GM21723 (cell line): ENCODE measurements at regions not wholly inside any gene's neighbourhood (a gene's known extent, or its start where the extent isn't known, plus 50 kb on each side); places are given as distances from the start of the nearest gene placed in this dataset.
"Not testable (repeated sequence)": the region's sequence is repeated elsewhere in the genome, so short reads cannot be mapped to it uniquely, and the experiment has no call there.

Experiments
- ATAC-seq: cut with Tn5 transposase; IDR thresholded peaks from one replicate; pipeline ENCODE4 v1.9.1; 2021; ENCODE audit warnings: mild to moderate bottlenecking, moderate library complexity; ENCODE audit not compliant: unreplicated experiment

- ATAC-seq, result not testable (repeated sequence)
These were observed 172.1 kb upstream of the AGTR1 start for GRCh38 chr3:148525621-148526020.

GRCh38 chr3:148528024-148528423 lies 169.7 kb upstream of the AGTR1 start:
- ATAC-seq, result no peak

- ATAC-seq, result no peak
These were observed 165.9 kb upstream of the AGTR1 start for GRCh38 chr3:148531836-148532235.

GRCh38 chr3:148532326-148532725 lies 165.4 kb upstream of the AGTR1 start:
- ATAC-seq, result no peak

GRCh38 chr3:148532774-148533173 lies 164.9 kb upstream of the AGTR1 start:
- no peak for ATAC-seq

- no peak for ATAC-seq
These were observed 163.4 kb upstream of the AGTR1 start for GRCh38 chr3:148534089-148534988.

GRCh38 chr3:148535001-148535400 lies 162.7 kb upstream of the AGTR1 start:
- ATAC-seq, result no peak

GRCh38 chr3:148540266-148540665 lies 157.4 kb upstream of the AGTR1 start:
- no peak for ATAC-seq

- no peak for ATAC-seq
These were observed 156.9 kb upstream of the AGTR1 start for GRCh38 chr3:148540851-148541250.

GRCh38 chr3:148546959-148547358 lies 150.7 kb upstream of the AGTR1 start:
- ATAC-seq, result no peak

- ATAC-seq, result no peak
These were observed 145.9 kb upstream of the AGTR1 start for GRCh38 chr3:148551767-148552260.

GRCh38 chr3:148554367-148554766 lies 143.3 kb upstream of the AGTR1 start:
- no peak for ATAC-seq

GRCh38 chr3:148556664-148557063 lies 141.0 kb upstream of the AGTR1 start:
- ATAC-seq, result no peak

GRCh38 chr3:148577579-148577978 lies 120.1 kb upstream of the AGTR1 start:
- not testable (repeated sequence) for ATAC-seq

- ATAC-seq, result no peak
These were observed 115.6 kb upstream of the AGTR1 start for GRCh38 chr3:148582126-148582525.

GRCh38 chr3:148583793-148584192 lies 113.9 kb upstream of the AGTR1 start:
- no peak for ATAC-seq

- no peak for ATAC-seq
These were observed 113.3 kb upstream of the AGTR1 start for GRCh38 chr3:148584438-148584837.

- ATAC-seq, result no peak
These were observed 111.9 kb upstream of the AGTR1 start for GRCh38 chr3:148585671-148586379.

- ATAC-seq, result no peak
These were observed 109.4 kb upstream of the AGTR1 start for GRCh38 chr3:148588291-148588690.

- ATAC-seq, result no peak
These were observed 106.2 kb upstream of the AGTR1 start for GRCh38 chr3:148591525-148591924.

GRCh38 chr3:148598619-148599018 lies 99.1 kb upstream of the AGTR1 start:
- ATAC-seq, result no peak

GRCh38 chr3:148599481-148599880 lies 98.2 kb upstream of the AGTR1 start:
- no peak for ATAC-seq
